Neuronal stem cell (in vitro differentiated cells): ENCODE measurements at regions not wholly inside any gene's neighbourhood (a gene's known extent, or its start where the extent isn't known, plus 50 kb on each side); places are given as distances from the start of the nearest gene placed in this dataset.

ENCODE experiments used
- DNase-seq: peaks from one replicate; pipeline ENCODE4 v3.0.0-alpha.2; 2013; ENCODE audit warnings: low spot score
- H2AFZ ChIP-seq: one replicate; pipeline ENCODE4 v1.6.1; 2013; ENCODE audit warnings: mild to moderate bottlenecking, low read length, inconsistent platforms
- H2AK5ac ChIP-seq: 2 replicates; pipeline ENCODE4 v1.6.1; 2013; ENCODE audit warnings: low read depth, mild to moderate bottlenecking, inconsistent platforms, low read length, moderate library complexity, mixed read lengths
- H2BK120ac ChIP-seq: 2 replicates; pipeline ENCODE4 v1.6.1; 2013; ENCODE audit warnings: low read depth, mild to moderate bottlenecking, inconsistent platforms, low read length, moderate library complexity, mixed read lengths
- H2BK12ac ChIP-seq: one replicate; pipeline ENCODE4 v1.6.1; 2013; ENCODE audit warnings: low read length, inconsistent platforms
- H2BK15ac ChIP-seq: 2 replicates; pipeline ENCODE4 v1.6.1; 2013; ENCODE audit warnings: mild to moderate bottlenecking, low read length, inconsistent platforms, mixed read lengths
- H2BK5ac ChIP-seq: one replicate; pipeline ENCODE4 v1.6.1; 2013; ENCODE audit warnings: inconsistent platforms, mild to moderate bottlenecking, low read length, moderate library complexity
- H3K14ac ChIP-seq: one replicate; pipeline ENCODE4 v1.6.1; 2013; ENCODE audit warnings: low read length, inconsistent platforms
- H3K18ac ChIP-seq: 2 replicates; pipeline ENCODE4 v1.6.1; 2013; ENCODE audit warnings: low read length, inconsistent platforms
- H3K23ac ChIP-seq: 2 replicates; pipeline ENCODE4 v1.6.1; 2013; ENCODE audit warnings: low read depth, mild to moderate bottlenecking, mixed read lengths, low read length, inconsistent platforms; ENCODE audit not compliant: poor library complexity
- H3K27ac ChIP-seq: replicated peaks from 3 replicates; pipeline ENCODE4 v1.5.1; 2013; ENCODE audit warnings: low read length, inconsistent platforms
- H3K27me3 ChIP-seq, 3 experiments: 2 replicates each; pipeline ENCODE4 v1.6.1; 2013; ENCODE audit warnings: low read length in 3 of 3, mild to moderate bottlenecking in 2 of 3, inconsistent platforms in 1 of 3, low read depth in 1 of 3, mixed read lengths in 1 of 3, moderate library complexity in 1 of 3; ENCODE audit not compliant: control insufficient read depth in 3 of 3, insufficient read depth in 3 of 3
- H3K36me3 ChIP-seq, 2 donors: replicated peaks in 1 of 2; 2 replicates each; pipeline ENCODE4 v1.6.1; 2013; ENCODE audit warnings: low read length in 2 of 2; ENCODE audit not compliant: control insufficient read depth in 2 of 2, insufficient read depth in 2 of 2
- H3K4ac ChIP-seq: 2 replicates; pipeline ENCODE4 v1.6.1; 2013; ENCODE audit warnings: inconsistent platforms, mild to moderate bottlenecking, low read length, moderate library complexity
- H3K4me1 ChIP-seq, 2 donors: 1 replicate in 1 of 2; 2 replicates in 1 of 2; pipeline ENCODE4 v1.6.1; 2013; ENCODE audit warnings: low read length in 2 of 2, low read depth in 1 of 2; ENCODE audit not compliant: control insufficient read depth in 2 of 2, insufficient read depth in 1 of 2
- H3K4me2 ChIP-seq: one replicate; pipeline ENCODE4 v1.6.1; 2013; ENCODE audit warnings: mild to moderate bottlenecking, low read length, inconsistent platforms; ENCODE audit not compliant: insufficient read depth, poor library complexity, severe bottlenecking
- H3K4me3 ChIP-seq, 2 donors: 2 replicates each; pipeline ENCODE4 v1.5.1; 2013; ENCODE audit warnings: low read length in 2 of 2, mild to moderate bottlenecking in 2 of 2, inconsistent platforms in 1 of 2, moderate library complexity in 1 of 2
- H3K79me1 ChIP-seq: one replicate; pipeline ENCODE4 v1.6.1; 2013; ENCODE audit warnings: low read depth, mild to moderate bottlenecking, inconsistent platforms, low read length, moderate library complexity
- H3K9ac ChIP-seq: one replicate; pipeline ENCODE4 v1.6.1; 2013; ENCODE audit warnings: mild to moderate bottlenecking, low read depth, low read length, inconsistent platforms; ENCODE audit not compliant: poor library complexity
- H3K9me3 ChIP-seq, 2 donors: replicated peaks in 1 of 2; 2 replicates each; pipeline versions ENCODE3 to v1.6.1; 2013; ENCODE audit warnings: low read length in 2 of 2, mild to moderate bottlenecking in 2 of 2, inconsistent platforms in 1 of 2, low read depth in 1 of 2, mixed read lengths in 1 of 2, moderate library complexity in 1 of 2; ENCODE audit not compliant: control insufficient read depth in 2 of 2, insufficient read depth in 1 of 2
- H4K8ac ChIP-seq: one replicate; pipeline ENCODE4 v1.6.1; 2013; ENCODE audit warnings: low read depth, mild to moderate bottlenecking, inconsistent platforms, low read length, moderate library complexity
- H4K91ac ChIP-seq: one replicate; pipeline ENCODE4 v1.6.1; 2013; ENCODE audit warnings: low read length, low read depth, mild to moderate bottlenecking, inconsistent platforms; ENCODE audit not compliant: poor library complexity
- WGBS, 2 donors: extraction: QIAGEN DNeasy Blood & Tissue Kit; methylation state at CpG; one replicate each; pipeline ENCODE4 v1.1.7; 2013; ENCODE audit warnings: missing lambda C conversion rate in 2 of 2, mixed read lengths in 1 of 2; ENCODE audit not compliant: insufficient read length in 2 of 2, insufficient replicate concordance in 1 of 2; ENCODE audit errors: extremely low coverage in 2 of 2; 5-methylcytosine and 5-hydroxymethylcytosine counted together

GRCh38 chr5:27191786-27192510 lies 153.6 kb upstream of the CDH9 start:
- Histone ChIP-seq H3K9ac (no peak overlapping the region), H2BK120ac (no peak overlapping the region), H3K4me1 (no peaks in the 10 kb centered on the region), H3K27ac (no peak overlapping the region), H3K27me3 (no peaks in the 10 kb centered on the region), H3K36me3 (no peaks in the 10 kb centered on the region), H2BK15ac (no peak overlapping the region), H4K8ac (no peak overlapping the region), H3K4me3 (no peak overlapping the region), H2AK5ac (no peak overlapping the region), H3K18ac (no peak overlapping the region), H2BK12ac (no peak overlapping the region), H3K4ac (no peak overlapping the region), H3K4me2 (no peak overlapping the region), H3K14ac (no peak overlapping the region), H2BK5ac (no peak overlapping the region), H2AFZ (no peak overlapping the region), H3K9me3 (no peaks in the 10 kb centered on the region), H3K23ac (no peak overlapping the region), H3K79me1 (no peaks in the 10 kb centered on the region), H4K91ac (no peak overlapping the region)
- DNase-seq = no peak
- no CpG with 5 or more reads among the region's 7 CpGs for WGBS, 2 donors

GRCh38 chr5:27172693-27173092 lies 134.3 kb upstream of the CDH9 start:
- Histone ChIP-seq H2BK12ac (no peak overlapping the region), H2BK15ac (no peak overlapping the region), H3K9me3 (no peaks in the 10 kb centered on the region), H3K14ac (no peak overlapping the region), H4K91ac (no peak overlapping the region), H2AFZ (no peak overlapping the region), H3K23ac (no peak overlapping the region), H3K4me2 (no peak overlapping the region), H3K9ac (no peak overlapping the region), H3K4ac (no peak overlapping the region), H3K4me1 (no peaks in the 10 kb centered on the region), H3K4me3 (no peak overlapping the region), H4K8ac (no peak overlapping the region), H3K18ac (no peak overlapping the region), H3K36me3 (no peaks in the 10 kb centered on the region), H3K27ac (no peak overlapping the region), H2BK5ac (no peak overlapping the region), H2BK120ac (no peak overlapping the region), H3K79me1 (no peaks in the 10 kb centered on the region), H3K27me3 (no peaks in the 10 kb centered on the region), H2AK5ac (no peak overlapping the region)
- DNase-seq = no peak
- no CpG with 5 or more reads among the region's 1 CpG for WGBS, 2 donors

- Histone ChIP-seq H2BK5ac (no peak overlapping the region), H3K4me2 (no peak overlapping the region), H3K9ac (no peak overlapping the region), H3K27ac (no peak overlapping the region), H3K4me3 (no peak overlapping the region), H2BK15ac (no peak overlapping the region), H2BK12ac (no peak overlapping the region), H3K79me1 (no peaks in the 10 kb centered on the region), H3K36me3 (no peaks in the 10 kb centered on the region), H3K4me1 (no peaks in the 10 kb centered on the region), H3K9me3 (no peaks in the 10 kb centered on the region), H3K4ac (no peak overlapping the region), H2AK5ac (no peak overlapping the region), H3K23ac (no peak overlapping the region), H4K8ac (no peak overlapping the region), H4K91ac (no peak overlapping the region), H3K14ac (no peak overlapping the region), H3K18ac (no peak overlapping the region), H2AFZ (no peak overlapping the region), H2BK120ac (no peak overlapping the region), H3K27me3 (no peaks in the 10 kb centered on the region)
- DNase-seq = no peak
- no CpG with 5 or more reads among the region's 15 CpGs for WGBS, 2 donors
These were observed 133.4 kb upstream of the CDH9 start for GRCh38 chr5:27171761-27172261.

- H3K79me1 ChIP-seq = no peaks in the 10 kb centered on the region
- no CpG with 5 or more reads among the region's 1 CpG for WGBS, 2 donors
- no peak for DNase-seq
- no peak overlapping the region for H3K4me2 ChIP-seq
- H3K14ac ChIP-seq = no peak overlapping the region
- no peak overlapping the region for H2BK5ac ChIP-seq
- no peaks in the 10 kb centered on the region for H3K36me3 ChIP-seq
- H3K23ac ChIP-seq = no peak overlapping the region
- H3K18ac ChIP-seq = no peak overlapping the region
- no peak overlapping the region for H2BK15ac ChIP-seq
- H2AK5ac ChIP-seq = no peak overlapping the region
- H2BK120ac ChIP-seq = no peak overlapping the region
- no peak overlapping the region for H3K4ac ChIP-seq
- H4K91ac ChIP-seq = no peak overlapping the region
- no peaks in the 10 kb centered on the region for H3K4me1 ChIP-seq
- no peak overlapping the region for H3K4me3 ChIP-seq
- H3K9ac ChIP-seq = no peak overlapping the region
- no peak overlapping the region for H4K8ac ChIP-seq
- no peak overlapping the region for H3K27ac ChIP-seq
- H3K9me3 ChIP-seq = peaks cover 4 to 16% of the 10 kb centered on the region in 2 donors
- no peak overlapping the region for H2BK12ac ChIP-seq
- no peaks in the 10 kb centered on the region for H3K27me3 ChIP-seq
- H2AFZ ChIP-seq = no peak overlapping the region
These were observed 120.4 kb upstream of the CDH9 start for GRCh38 chr5:27158775-27159174.
